CD14-positive monocyte (primary cell): ENCODE measurements at regions not wholly inside any gene's neighbourhood (a gene's known extent, or its start where the extent isn't known, plus 50 kb on each side); places are given as distances from the start of the nearest gene placed in this dataset.

ENCODE experiments used
- DNase-seq, 3 donors: peaks; one replicate each; pipeline ENCODE4 v3.0.0-alpha.2; 2011 to 2022
- H2AFZ ChIP-seq: 2 replicates; pipeline ENCODE4 v1.6.0; 2012; ENCODE audit warnings: mild to moderate bottlenecking, low read depth, low read length, inconsistent platforms; ENCODE audit not compliant: insufficient read depth, poor library complexity, severe bottlenecking
- H3K27ac ChIP-seq, 2 donors: 1 replicate in 1 of 2; 2 replicates in 1 of 2; pipeline ENCODE4 v1.5.1; 2012 to 2013; ENCODE audit warnings: low read length in 2 of 2, control low read depth in 1 of 2, inconsistent platforms in 1 of 2, low read depth in 1 of 2, mild to moderate bottlenecking in 1 of 2
- H3K27me3 ChIP-seq, 2 donors: one replicate each; pipeline versions ENCODE4 v1.6.0 to v1.6.1; 2011 to 2013; ENCODE audit warnings: low read length in 2 of 2; ENCODE audit not compliant: control insufficient read depth in 2 of 2, insufficient read depth in 2 of 2
- H3K36me3 ChIP-seq, 2 donors: replicated peaks in 1 of 2; 1 replicate in 1 of 2; 2 replicates in 1 of 2; pipeline versions ENCODE4 v1.5.1 to v1.6.1; 2012 to 2013; ENCODE audit warnings: low read length in 2 of 2, control low read depth in 1 of 2, inconsistent platforms in 1 of 2, mild to moderate bottlenecking in 1 of 2; ENCODE audit not compliant: insufficient read depth in 2 of 2, control insufficient read depth in 1 of 2
- H3K4me1 ChIP-seq, 2 donors: 1 replicate in 1 of 2; 2 replicates in 1 of 2; pipeline versions ENCODE4 v1.5.1 to v1.6.1; 2012 to 2013; ENCODE audit warnings: low read length in 2 of 2, control low read depth in 1 of 2, inconsistent platforms in 1 of 2, mild to moderate bottlenecking in 1 of 2, moderate library complexity in 1 of 2; ENCODE audit not compliant: insufficient read depth in 2 of 2, control insufficient read depth in 1 of 2
- H3K4me2 ChIP-seq: replicated peaks from 2 replicates; pipeline ENCODE3; 2012; ENCODE audit warnings: low read length, moderate library complexity, mild to moderate bottlenecking; ENCODE audit not compliant: poor library complexity, severe bottlenecking; ENCODE audit errors: extremely low read depth
- H3K4me3 ChIP-seq, 3 experiments: fragments of 200-600 bp in 1 of 3; sonication (generic) in 1 of 3; replicated peaks in 1 of 3; 1 replicate in 2 of 3; 2 replicates in 1 of 3; pipeline ENCODE4 v1.5.1; 2011 to 2013; ENCODE audit warnings: low read length in 3 of 3, mild to moderate bottlenecking in 3 of 3, control low read depth in 2 of 3, low read depth in 2 of 3, inconsistent platforms in 1 of 3, moderate library complexity in 1 of 3
- H3K79me2 ChIP-seq: 2 replicates; pipeline ENCODE4 v1.6.0; 2012; ENCODE audit warnings: mild to moderate bottlenecking, control low read depth, inconsistent platforms, low read length, moderate library complexity; ENCODE audit not compliant: insufficient read depth
- H3K9ac ChIP-seq: 2 replicates; pipeline ENCODE4 v1.6.0; 2017; ENCODE audit warnings: low read length, mild to moderate bottlenecking; ENCODE audit not compliant: insufficient read depth, poor library complexity, severe bottlenecking
- H3K9me3 ChIP-seq, 2 donors: replicated peaks in 1 of 2; 1 replicate in 1 of 2; 2 replicates in 1 of 2; pipeline versions ENCODE4 v1.5.1 to v1.6.1; 2012 to 2013; ENCODE audit warnings: low read length in 2 of 2, control low read depth in 1 of 2; ENCODE audit not compliant: control insufficient read depth in 1 of 2, insufficient read depth in 1 of 2
- H4K20me1 ChIP-seq: 2 replicates; pipeline ENCODE4 v1.6.0; 2012; ENCODE audit warnings: mild to moderate bottlenecking, low read length, control low read depth, moderate library complexity; ENCODE audit not compliant: insufficient read depth
- H3K27ac Mint-ChIP-seq, 7 donors: one replicate each; pipeline ENCODE4 v1.8.0; 2020; ENCODE audit warnings: mild to moderate bottlenecking in 7 of 7, mixed read lengths in 7 of 7, moderate library complexity in 6 of 7, inconsistent platforms in 2 of 7
- H3K27me3 Mint-ChIP-seq, 3 donors: one replicate each; pipeline ENCODE4 v1.8.0; 2021 to 2022; ENCODE audit warnings: low read depth in 3 of 3, mild to moderate bottlenecking in 3 of 3, mixed read lengths in 3 of 3, moderate library complexity in 3 of 3, inconsistent platforms in 1 of 3
- H3K36me3 Mint-ChIP-seq, 2 donors: one replicate each; pipeline ENCODE4 v1.8.0; 2020; ENCODE audit warnings: mixed read lengths in 2 of 2, inconsistent platforms in 1 of 2, mild to moderate bottlenecking in 1 of 2
- H3K4me1 Mint-ChIP-seq: one replicate; pipeline ENCODE4 v1.8.0; 2020; ENCODE audit warnings: mild to moderate bottlenecking, mixed read lengths
- H3K4me3 Mint-ChIP-seq, 2 donors: one replicate each; pipeline ENCODE4 v1.8.0; 2020; ENCODE audit warnings: mild to moderate bottlenecking in 2 of 2, mixed read lengths in 2 of 2, moderate library complexity in 1 of 2
- H3K9me3 Mint-ChIP-seq, 7 donors: one replicate each; pipeline ENCODE4 v1.8.0; 2020 to 2022; ENCODE audit warnings: mixed read lengths in 7 of 7, mild to moderate bottlenecking in 6 of 7, moderate library complexity in 6 of 7, inconsistent platforms in 2 of 7
- CTCF ChIP-seq: fragments of 200-600 bp; IDR thresholded peaks from one replicate; pipeline ENCODE4 v1.8.0; 2022; ENCODE audit warnings: antibody characterized with exemption, mild to moderate bottlenecking
- WGBS: methylation state at CpG from one replicate; pipeline ENCODE4 v1.1.5; 2013; ENCODE audit warnings: missing lambda C conversion rate; ENCODE audit not compliant: insufficient coverage; 5-methylcytosine and 5-hydroxymethylcytosine counted together
- intact Hi-C, 2 donors: fragments of 100-400 bp; cut with micrococcal nuclease; formaldehyde crosslinking; loops; one replicate each; pipeline versions ENCODE4 v1.15.0 to v1.15.1; 2023

- Histone ChIP-seq H3K79me2 (no peaks in the 10 kb centered on the region), H3K4me2 (no peak overlapping the region), H3K36me3 (no peaks in the 10 kb centered on the region), H3K27me3 (no peaks in the 10 kb centered on the region), H2AFZ (no peak overlapping the region), H4K20me1 (no peaks in the 10 kb centered on the region), H3K27ac (no peak overlapping the region), H3K9ac (no peak overlapping the region), H3K9me3 (peaks cover 0 to 5% of the 10 kb centered on the region in 2 donors), H3K4me1 (no peaks in the 10 kb centered on the region), H3K4me3 (no peak overlapping the region)
- Mint-ChIP-seq H3K9me3 (peaks cover 0 to 8% (median 4%) of the 10 kb centered on the region in 7 donors), H3K4me1 (peaks cover 3% of the 10 kb centered on the region), H3K36me3 (no peaks in the 10 kb centered on the region), H3K4me3 (no peak overlapping the region), H3K27ac (no peak overlapping the region), H3K27me3 (peaks cover 0 to 5% (median 4%) of the 10 kb centered on the region in 3 donors)
- 93% methylated on average over 14 of the region's 19 CpGs for WGBS
- intact Hi-C loops: no loop called here
- no peak for TF ChIP-seq CTCF
- no peak for DNase-seq
Measured at GRCh38 chr2:241947876-241948275, 78.3 kb downstream of the RTP5 start.

GRCh38 chr2:241948299-241948897 lies 78.9 kb downstream of the RTP5 start:
- H3K27ac ChIP-seq: no peak overlapping the region
- H3K27me3 Mint-ChIP-seq: peaks cover 0 to 5% (median 4%) of the 10 kb centered on the region in 3 donors
- no peaks in the 10 kb centered on the region for H4K20me1 ChIP-seq
- no peaks in the 10 kb centered on the region for H3K36me3 ChIP-seq
- TF ChIP-seq CTCF: no peak
- WGBS: 84% methylated on average over 8 of the region's 8 CpGs
- no peaks in the 10 kb centered on the region for H3K36me3 Mint-ChIP-seq
- DNase-seq: no peak
- intact Hi-C loops: no loop called here
- H3K9me3 ChIP-seq: peaks cover 0 to 5% of the 10 kb centered on the region in 2 donors
- H2AFZ ChIP-seq: no peak overlapping the region
- no peaks in the 10 kb centered on the region for H3K4me1 ChIP-seq
- H3K9ac ChIP-seq: no peak overlapping the region
- no peaks in the 10 kb centered on the region for H3K27me3 ChIP-seq
- peaks cover 0 to 8% (median 4%) of the 10 kb centered on the region in 7 donors for H3K9me3 Mint-ChIP-seq
- H3K4me2 ChIP-seq: no peak overlapping the region
- H3K4me3 ChIP-seq: no peak overlapping the region
- peak overlapping the region in 1 of 7 donors; percentile 2 for H3K27ac Mint-ChIP-seq
- no peaks in the 10 kb centered on the region for H3K79me2 ChIP-seq
- H3K4me3 Mint-ChIP-seq: no peak overlapping the region
- H3K4me1 Mint-ChIP-seq: peaks cover 3% of the 10 kb centered on the region
